HG02981 (cell line): ENCODE measurements at regions not wholly inside any gene's neighbourhood (a gene's known extent, or its start where the extent isn't known, plus 50 kb on each side); places are given as distances from the start of the nearest gene placed in this dataset.
"Not testable (repeated sequence)": the region's sequence is repeated elsewhere in the genome, so short reads cannot be mapped to it uniquely, and the experiment has no call there.

ENCODE experiments used
- ATAC-seq: cut with Tn5 transposase; IDR thresholded peaks from one replicate; pipeline ENCODE4 v1.9.1; 2021; ENCODE audit warnings: mild to moderate bottlenecking, moderate library complexity; ENCODE audit not compliant: unreplicated experiment

DNA sequence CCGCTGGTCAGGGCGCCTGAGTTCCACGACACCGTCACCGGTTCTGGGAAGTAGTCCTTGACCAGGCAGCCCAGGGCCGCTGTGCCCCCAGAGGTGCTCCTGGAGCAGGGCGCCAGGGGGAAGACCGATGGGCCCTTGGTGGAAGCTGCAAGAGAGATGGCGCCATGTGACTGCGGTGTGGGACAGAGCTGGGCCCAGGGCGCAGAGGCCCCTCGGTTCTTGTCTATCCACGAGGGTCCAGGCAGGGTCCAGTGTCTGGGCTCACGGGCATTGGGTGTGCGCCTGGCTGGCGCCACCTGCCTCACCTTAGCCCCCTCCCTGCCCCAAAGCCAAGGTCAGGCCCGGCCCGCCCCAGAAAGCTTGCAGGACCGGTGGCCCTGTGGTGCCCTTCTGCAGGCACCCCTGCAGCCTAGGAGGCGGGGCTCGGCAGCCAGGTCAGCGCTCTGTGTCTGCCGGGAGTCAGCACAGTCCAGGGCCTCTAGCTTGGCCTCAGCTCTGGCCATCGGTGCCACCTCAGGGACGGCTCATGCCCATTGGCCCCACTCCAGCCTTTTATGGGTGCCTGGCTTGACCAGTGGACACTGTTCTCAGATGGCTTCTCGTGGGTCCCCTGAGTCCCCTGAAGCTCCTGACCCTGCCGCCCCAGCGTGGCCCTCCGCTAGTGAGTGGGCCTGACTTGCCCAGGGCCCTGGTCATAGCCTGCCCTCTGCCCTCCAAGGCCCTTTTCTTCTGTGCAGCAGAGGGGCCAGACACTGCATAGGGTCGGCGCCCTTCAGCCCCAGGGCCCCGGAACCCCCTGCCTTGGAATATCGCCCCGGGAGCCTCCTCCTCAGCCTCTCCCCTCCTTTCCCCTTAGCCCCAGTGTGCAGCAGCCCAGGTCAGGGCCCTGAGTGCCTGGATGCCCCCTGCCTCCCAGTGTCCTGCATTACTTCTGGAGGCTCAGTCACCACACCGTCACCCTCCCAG lies 245.2 kb downstream of the TMEM121 start:
- ATAC-seq = not testable (repeated sequence)

DNA sequence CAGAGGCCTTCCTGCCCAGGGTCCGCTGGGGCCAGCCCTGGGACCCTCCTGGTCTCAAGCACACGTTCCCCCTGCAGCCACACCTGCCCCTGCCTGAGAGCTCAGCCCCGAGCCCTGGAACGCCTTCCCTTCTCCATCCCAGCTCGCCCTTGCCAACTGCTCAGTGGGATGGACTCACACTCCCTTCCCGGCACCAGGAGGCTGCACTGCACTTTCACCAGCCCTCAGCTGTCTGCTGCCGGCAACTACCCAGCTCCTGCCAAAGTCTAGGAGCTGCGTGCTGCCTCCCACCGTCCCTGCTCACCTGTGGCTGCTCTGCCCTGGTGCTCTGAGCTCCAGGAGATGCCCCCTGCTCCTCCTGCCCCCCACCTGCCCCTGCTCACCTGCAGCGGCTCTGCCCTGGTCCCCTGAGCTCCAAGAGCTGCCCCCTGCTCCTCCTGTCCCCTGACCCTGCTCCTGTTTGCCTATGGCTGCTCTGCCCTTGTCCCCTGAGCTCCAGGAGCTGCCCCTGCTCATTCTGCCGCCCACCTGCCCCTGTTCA lies 246.4 kb downstream of the TMEM121 start:
- not testable (repeated sequence) for ATAC-seq

DNA sequence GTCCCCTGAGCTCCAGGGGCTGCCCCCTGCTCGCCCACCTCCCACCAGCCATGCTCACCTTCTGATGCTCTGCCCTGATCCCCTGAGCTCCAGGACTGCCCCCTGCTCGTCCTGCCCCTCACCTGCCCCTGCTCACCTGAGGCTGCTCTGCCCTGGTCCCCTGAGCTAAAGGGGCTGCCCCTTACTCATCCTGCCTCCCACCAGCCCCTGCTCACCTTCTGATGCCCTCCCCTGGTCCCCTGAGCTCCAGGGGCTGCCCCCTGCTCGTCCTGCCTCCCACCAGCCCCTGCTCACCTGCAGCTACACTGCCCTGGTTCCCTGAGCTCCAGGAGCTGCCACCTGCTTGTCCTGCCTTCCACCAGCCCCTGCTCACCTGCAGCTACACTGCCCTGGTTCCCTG lies 247.2 kb downstream of the TMEM121 start:
- ATAC-seq = no peak

DNA sequence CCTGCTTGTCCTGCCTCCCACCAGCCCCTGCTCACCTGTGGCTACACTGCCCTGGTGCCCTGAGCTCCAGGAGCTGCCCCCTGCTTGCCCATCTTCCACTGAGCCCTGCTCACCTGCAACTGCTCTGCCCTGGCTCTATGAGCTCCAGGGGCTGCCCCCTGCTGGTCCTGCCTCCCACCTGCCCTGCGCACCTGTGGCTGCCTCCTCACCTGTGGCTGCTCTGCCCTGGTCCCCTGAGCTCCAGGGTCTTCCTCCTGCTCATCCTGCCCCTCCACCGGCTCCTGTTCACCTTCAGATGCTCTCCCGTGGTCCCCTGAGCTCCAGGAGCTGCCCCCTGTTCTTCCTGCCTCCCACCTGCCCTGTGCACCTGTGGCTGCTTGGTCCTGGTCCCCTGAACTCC lies 247.6 kb downstream of the TMEM121 start:
- no peak for ATAC-seq

DNA sequence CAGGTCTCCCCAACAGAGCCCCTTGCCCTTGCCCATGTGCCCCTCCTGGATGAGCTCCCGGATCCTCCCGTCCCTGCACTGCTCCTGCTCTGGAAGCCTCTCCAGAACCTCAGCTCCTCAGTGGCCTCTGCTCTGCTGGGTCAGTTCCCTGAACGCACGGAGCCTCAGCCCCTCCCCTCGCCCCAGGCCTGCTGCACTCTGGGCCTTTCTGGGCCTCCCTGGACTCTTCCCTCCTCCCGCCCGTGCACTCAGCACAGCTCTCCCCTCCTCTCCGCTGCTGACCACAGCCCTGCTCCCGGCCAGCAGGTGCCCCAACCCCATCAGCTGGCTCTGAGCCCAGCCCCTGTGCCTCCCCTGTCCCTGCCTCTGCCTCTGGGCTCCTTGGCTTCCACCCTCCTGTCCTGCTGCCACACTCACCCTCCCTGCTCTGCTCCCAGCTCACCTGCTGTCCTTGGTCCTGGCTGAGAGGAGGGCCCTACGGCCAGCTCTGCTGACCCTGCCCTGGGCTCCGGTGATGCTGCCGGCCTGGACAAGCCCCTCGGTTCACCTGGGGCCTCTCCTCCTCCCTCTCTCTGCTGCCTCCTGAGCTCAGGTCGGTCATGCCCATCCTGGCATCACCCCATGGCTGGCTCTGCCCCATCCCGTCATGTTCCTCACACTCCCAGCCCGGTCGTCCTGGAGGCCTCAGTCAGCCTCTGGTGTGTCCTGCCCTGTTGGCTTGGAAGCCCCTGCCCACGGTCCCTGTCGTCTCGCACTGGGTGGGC lies 248.4 kb downstream of the TMEM121 start:
- ATAC-seq = not testable (repeated sequence)

DNA sequence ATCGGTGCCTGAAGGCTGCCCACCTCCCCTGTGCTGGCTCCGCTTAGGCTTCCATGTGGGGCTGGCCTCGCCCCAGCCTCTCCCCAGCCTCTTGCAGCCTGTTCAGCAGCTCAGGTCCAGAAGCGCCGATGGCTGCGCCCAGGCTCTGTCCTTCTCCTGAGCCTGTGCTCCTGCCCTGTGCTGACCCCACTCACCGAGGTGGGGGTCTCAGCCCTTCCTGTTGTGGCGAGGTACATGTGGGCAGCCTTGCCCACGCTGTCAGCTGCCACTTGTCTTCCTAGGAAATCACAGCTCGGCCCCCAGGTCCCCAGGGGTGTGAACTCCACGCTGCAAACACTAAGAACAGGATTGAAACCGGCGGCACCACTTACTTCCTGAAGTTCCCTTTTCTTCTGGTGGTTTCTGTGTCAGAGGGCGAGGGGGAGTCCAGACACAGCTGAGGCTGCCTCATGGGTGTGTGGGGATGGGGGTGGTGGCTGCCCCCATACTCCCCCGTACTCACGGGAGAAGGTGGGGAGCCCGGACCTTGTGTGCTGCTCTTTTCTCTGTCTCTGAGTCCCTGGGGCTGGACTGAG lies 249.1 kb downstream of the TMEM121 start:
- not testable (repeated sequence) for ATAC-seq

DNA sequence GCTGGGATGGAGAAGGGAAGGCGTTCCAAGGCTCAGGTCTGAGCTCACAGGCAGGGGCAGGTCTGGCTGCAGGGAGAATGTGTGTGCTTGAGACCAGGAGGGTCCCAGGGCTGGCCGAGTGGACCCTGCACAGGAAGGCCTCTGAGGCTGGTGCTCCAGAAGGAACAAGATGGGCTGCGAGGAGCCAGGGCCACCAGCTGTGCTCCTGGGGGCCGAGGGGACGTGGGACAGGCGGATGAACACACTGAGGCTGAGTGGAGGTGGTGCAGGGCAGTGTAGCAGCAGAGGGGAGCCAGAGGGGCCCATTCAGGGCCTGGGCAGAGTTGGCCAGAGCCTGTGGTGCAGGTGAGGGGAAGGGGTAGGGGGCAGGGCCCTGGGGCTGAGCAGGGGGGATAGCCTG lies 249.7 kb downstream of the TMEM121 start:
- ATAC-seq = not testable (repeated sequence)

DNA sequence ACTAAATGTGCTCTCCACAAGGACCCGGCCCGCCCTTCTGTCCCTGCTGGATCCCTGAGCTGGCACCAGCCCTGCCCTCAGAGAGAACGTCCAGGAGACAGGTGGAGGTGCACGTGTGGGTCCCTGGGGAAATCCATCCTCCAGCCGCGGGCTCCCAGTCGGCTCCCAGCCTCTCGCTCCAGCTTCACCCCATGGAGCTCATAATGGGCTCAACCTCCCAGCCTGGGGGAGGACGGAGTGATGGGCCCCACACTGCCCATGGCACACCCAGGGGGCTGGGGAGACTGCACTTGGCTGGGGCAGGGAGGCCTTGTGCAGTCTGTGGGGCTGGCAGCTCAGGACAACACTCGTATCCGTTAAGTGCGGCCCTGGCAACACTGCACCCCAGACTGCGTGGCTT lies 250.5 kb downstream of the TMEM121 start:
- no peak for ATAC-seq

DNA sequence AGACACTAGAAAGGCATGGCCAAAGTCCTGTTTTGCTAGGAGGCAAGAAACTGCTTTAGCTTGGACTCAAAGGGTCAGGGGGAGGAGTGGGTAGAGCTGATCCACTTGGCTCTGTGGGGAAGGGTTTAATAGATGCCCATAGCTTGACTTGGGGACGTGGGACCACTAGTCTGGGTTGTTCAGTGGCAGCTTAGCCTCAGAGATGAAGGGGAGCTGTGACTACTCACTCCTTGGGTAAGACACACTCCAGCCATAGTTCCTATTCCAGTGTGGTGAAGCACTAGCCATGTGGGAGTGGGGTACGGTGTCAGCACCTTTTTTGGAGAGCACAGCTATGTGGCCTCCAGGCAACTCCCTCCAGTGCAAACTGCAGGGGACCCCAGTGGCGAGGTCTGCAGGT lies 257.3 kb downstream of the TMEM121 start:
- no peak for ATAC-seq

DNA sequence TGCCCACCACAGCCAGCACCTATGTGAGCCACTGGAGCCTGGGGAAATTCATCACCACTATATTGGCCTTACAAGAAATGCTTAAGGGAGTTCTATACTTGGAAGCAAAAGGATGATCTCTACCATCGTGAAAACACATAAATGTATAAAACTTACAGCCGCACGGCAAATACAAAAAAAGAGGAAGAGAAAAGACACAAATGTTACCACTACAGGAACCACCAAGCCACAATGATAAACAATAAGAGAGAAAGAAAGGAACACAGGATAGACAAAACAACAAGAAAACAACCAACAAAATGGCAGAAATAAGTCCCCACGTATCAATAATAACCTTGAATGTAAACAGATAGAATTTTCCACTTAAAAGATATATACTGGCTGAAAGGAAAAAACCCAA lies 267.5 kb downstream of the TMEM121 start:
- ATAC-seq = no peak

DNA sequence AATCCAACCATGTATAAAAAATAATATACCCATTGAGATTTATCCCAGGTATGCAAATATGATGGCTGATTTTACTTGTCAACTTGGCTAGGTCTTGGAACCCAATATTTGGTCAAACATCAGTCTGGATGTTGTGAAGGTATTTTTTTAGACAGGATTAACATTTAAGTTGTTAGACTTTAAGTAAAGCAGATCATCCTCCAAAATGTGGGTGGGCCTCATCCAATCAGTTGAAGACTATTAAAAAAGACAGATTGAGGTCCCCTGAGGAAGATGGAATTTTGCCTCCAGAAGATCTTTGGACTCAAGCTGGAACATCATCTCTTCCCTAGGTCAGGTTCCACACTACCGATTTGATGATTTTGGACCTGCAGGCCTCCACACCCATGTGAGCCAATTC lies 271.2 kb downstream of the TMEM121 start:
- no peak for ATAC-seq

DNA sequence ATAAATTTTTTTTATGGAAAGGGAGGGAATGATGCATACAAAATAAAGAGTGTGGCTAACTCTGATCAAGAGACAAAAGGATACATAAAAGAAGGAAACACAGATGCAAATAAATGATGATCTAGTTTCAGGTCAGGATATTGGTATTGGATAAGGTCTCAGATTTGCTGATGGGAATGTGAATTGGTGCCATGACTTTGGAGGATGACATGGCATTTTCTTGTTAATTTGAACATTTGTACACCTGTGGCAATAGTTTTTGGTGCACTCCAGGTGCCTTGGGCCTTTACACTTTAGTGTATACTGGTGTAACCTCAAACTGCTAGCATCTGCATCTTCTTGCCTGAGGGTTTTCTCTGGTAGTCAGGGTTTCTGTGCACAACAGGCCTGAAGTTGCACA lies 279.3 kb downstream of the TMEM121 start:
- ATAC-seq = no peak

DNA sequence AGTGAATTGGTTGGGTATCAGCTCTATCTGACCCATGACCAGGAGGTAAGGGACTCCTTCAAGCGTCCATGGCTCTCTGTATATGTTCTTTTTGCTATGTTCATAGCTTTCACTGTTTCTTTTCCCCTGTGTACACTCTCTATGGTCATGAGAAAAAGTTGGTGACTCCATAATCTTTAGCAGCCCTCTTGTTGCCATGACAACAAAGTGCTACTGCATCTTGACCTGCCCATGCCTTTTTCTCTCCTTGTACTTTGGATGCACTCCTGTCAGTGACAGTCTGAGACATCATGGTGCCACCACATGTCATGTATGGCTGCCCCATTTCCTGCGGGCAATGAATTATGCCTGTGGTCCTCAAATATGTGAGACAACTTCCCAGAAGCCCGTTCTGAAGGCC lies 280.2 kb downstream of the TMEM121 start:
- no peak for ATAC-seq

DNA sequence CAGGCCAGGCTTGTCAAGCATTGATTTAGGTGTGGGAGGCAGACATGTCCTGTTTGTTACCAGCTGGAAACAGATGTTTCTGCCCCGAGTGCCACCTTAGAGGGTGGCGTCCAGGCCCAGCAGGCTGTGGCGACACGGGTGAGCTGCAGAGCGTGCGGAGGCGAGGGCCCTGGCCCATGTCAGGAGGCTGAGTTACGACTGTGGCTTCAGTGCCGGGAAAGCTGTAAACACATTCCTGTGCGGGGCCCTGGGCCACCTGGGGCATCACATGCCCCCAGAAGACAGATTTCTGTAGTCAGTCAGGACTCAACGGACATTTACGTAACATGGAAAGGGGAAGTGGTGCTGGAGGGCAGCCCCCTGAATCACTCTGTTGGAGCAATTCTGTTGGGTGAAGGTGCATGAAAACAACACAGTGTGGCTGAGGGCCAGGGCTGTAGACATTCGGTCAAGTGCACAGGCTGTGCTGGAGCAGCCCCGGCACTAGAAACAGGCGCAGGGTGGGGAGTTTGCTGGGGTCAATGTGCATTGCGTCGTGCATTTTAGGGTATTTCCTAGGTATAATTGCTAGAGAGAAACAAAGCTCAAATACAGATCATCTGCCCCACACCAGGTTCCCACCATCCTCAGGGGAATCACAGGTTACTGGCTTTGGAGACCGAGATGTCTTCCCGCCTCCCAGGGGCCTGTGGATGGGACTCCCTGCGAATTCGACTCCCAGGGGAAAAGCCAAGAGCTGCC lies 291.8 kb downstream of the TMEM121 start:
- peak; percentile 70 for ATAC-seq

DNA sequence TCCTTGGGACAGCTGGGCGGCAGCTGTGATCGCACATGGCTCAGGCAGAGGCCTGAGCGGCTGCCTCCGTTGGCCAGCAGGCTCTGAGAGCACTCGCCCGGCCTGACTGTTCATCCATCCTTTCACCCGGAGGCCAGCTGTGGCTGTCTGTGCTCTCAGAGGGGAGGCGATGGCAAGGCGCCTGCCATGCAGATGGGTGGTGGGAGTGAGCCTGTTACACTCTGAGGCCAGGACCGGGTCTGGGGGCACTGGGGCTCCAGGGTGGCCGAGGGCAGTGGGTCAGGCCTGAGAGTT lies 292.3 kb downstream of the TMEM121 start:
- peak; percentile 9 for ATAC-seq

DNA sequence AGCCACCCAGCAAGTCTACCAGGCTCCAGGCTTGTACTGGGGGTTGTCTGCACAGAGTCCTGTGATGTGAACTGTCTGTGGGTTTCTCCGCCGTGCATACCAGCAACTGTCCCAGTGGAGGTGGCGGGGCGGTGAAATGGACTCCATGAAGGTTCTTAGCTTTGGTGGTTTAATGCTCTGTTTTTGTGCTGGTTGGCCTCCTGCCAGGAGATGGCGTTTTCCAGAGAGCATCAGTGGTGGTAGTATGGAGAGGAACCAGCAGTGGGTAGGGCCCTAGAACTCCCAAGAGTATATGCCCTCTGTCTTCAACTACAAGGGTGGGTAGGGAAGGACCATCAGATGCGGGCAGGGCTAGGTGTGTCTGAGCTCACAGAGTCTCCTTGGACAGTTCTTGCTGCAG lies 303.8 kb downstream of the TMEM121 start:
- ATAC-seq = no peak

DNA sequence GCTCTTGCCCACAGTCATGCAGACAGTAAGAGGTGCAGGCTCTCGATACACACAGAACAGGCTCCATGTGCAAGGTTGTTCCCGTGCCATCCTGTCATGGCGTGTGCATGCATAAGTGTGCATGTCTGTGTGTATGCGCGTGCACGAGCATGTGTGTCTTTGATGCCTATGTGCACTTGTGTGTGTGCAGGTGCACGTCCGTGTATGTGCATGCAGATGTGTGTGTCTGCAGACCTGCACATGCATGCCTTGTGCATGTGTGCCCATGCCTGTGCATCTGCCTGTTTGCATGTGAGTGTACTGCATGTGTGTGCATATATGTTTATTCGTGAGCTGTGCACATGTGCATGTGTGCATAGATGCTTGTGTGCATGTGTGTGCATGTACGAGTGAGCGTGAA lies 309.8 kb downstream of the TMEM121 start:
- ATAC-seq = no peak

DNA sequence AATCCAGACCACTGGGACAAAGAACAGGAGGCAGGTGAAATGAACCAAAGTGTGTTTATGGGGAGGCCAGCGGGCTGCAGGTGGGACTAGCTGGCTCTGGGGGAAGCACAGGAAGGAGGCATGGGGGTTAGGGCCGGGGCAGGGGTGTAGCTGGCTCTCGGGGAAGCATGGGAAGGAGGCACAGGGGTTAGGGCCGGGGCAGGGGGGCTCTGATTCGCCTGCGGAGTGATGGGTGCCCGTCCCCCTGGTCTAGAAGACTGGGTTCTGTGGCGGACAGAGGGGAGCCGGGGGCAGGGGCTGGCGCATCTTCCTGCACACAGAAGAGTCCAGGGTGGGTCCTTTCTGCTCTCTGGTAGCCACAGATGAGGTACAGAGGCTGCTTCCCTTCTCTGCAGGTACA lies 310.3 kb downstream of the TMEM121 start:
- ATAC-seq = no peak

DNA sequence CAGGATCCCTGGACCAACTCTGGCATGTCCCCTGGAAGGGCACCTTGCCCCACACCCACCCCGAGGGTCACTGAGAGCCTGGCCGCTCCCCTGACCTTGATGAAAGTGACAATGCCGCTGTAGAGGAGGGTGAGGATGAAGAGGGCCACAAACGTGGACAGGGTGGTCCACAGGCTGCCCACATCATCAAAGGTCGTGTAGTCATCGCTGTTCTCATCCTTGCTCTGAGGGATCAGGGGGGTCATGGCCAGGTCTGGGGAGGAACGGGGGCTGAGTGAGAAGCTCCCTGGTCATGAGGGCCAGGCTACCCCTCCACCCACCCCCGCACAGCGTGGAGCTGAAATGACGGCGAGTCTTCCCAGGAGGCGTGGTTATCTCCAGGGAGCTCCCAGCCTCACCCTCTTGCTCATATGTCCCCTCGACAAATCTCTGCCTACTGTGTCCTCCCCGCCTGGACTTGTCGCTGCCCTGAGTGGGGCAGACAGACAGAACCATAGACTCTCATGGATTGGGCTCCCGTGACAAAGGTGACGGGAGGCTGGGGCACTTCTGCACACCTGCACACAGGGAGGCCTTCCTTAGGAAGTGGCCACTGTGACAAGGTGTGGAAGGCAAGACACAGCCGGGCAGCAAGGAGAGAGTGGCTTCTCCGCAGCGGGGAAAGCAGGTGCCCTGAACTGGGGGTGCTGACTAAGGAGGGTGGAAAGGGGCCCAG lies 311.1 kb downstream of the TMEM121 start:
- no peak for ATAC-seq

DNA sequence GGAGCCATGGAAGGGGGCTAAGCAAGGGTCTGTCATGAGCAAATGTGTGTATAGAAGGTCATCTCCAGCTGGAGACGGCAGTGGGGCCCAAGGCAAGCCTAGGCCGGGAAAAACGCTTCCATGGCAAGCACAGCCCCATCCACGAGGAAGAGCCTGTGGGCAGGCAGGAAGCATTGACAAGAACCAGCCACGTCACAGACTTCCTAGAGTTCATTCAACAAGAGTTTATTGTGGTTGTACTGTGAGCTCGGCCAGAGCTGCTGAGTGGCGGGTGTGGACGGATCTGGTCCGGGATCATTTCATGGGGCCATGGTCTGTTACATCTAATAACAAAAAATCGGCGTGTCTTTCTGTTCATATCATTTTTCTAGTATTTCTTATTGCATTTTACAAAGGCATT lies 311.7 kb downstream of the TMEM121 start:
- ATAC-seq = no peak
